IMR-90 (cell line): ENCODE measurements at regions not wholly inside any gene's neighbourhood (a gene's known extent, or its start where the extent isn't known, plus 50 kb on each side); places are given as distances from the start of the nearest gene placed in this dataset.

ENCODE experiments used
- ATAC-seq: fragments of 200-7000 bp; cut with Tn5 transposase; 2 replicates; pipeline ENCODE4 v1.9.1; 2020; ENCODE audit warnings: low read depth, mild to moderate bottlenecking, moderate library complexity
- BruUV-seq: library from RNA; stranded (reverse); fragments of 400-500 nt; replicated peaks from 2 replicates; lab custom pipeline; 2021; lab: Mats Ljungman, UMichigan
- CTCF ChIA-PET: fragments of 300-600 bp; formaldehyde crosslinking; extraction: SDS; loops from one replicate; lab custom pipeline; 2021; ENCODE audit warnings: antibody characterized with exemption; lab: Yijun Ruan, JAX
- POLR2A ChIA-PET: fragments of 300-600 bp; sonication (Branson Sonifier 250); formaldehyde crosslinking; loops from one replicate; lab custom pipeline; 2022; ENCODE audit warnings: antibody characterized with exemption; ENCODE audit not compliant: unreplicated experiment; lab: Charles Lee
- DNase-seq: peaks from one replicate; pipeline ENCODE4 v3.0.0; 2013
- H2AFZ ChIP-seq: replicated peaks from 2 replicates; pipeline ENCODE3; 2013; ENCODE audit warnings: low read length, mild to moderate bottlenecking; ENCODE audit not compliant: poor library complexity
- H2AK5ac ChIP-seq: 2 replicates; pipeline ENCODE4 v1.6.1; 2013; ENCODE audit warnings: low read depth, low read length, inconsistent platforms
- H2AK9ac ChIP-seq: replicated peaks from 2 replicates; pipeline ENCODE3; 2013; ENCODE audit warnings: mild to moderate bottlenecking, low read depth, low read length, moderate library complexity; ENCODE audit not compliant: poor library complexity
- H2BK120ac ChIP-seq: 2 replicates; pipeline ENCODE4 v1.6.1; 2013; ENCODE audit warnings: low read depth, low read length, inconsistent platforms
- H2BK15ac ChIP-seq: 3 replicates; pipeline ENCODE4 v1.6.1; 2013; ENCODE audit warnings: low read depth, low read length, inconsistent platforms
- H2BK20ac ChIP-seq: 2 replicates; pipeline ENCODE4 v1.6.1; 2013; ENCODE audit warnings: low read depth, mild to moderate bottlenecking, inconsistent platforms, low read length, moderate library complexity
- H2BK5ac ChIP-seq: 2 replicates; pipeline ENCODE4 v1.6.1; 2013; ENCODE audit warnings: mild to moderate bottlenecking, low read depth, low read length, inconsistent platforms; ENCODE audit not compliant: poor library complexity, severe bottlenecking
- H3K14ac ChIP-seq: replicated peaks from 2 replicates; pipeline ENCODE4 v1.6.1; 2013; ENCODE audit warnings: low read depth, low read length, inconsistent platforms
- H3K18ac ChIP-seq: 2 replicates; pipeline ENCODE4 v1.6.1; 2013; ENCODE audit warnings: low read depth, low read length, control low read depth
- H3K23ac ChIP-seq: 2 replicates; pipeline ENCODE4 v1.6.1; 2013; ENCODE audit warnings: low read depth, low read length, inconsistent platforms
- H3K27ac ChIP-seq: 2 replicates; pipeline ENCODE4 v1.5.1; 2013; ENCODE audit warnings: mild to moderate bottlenecking, control low read depth, low read length; ENCODE audit not compliant: insufficient read depth
- H3K27me3 ChIP-seq: 2 replicates; pipeline ENCODE4 v1.6.1; 2013; ENCODE audit warnings: low read length; ENCODE audit not compliant: control insufficient read depth, insufficient read depth
- H3K36me3 ChIP-seq: 2 replicates; pipeline ENCODE4 v1.6.1; 2013; ENCODE audit warnings: low read length, mixed read lengths; ENCODE audit not compliant: control insufficient read depth, insufficient read depth
- H3K4ac ChIP-seq: 2 replicates; pipeline ENCODE4 v1.6.1; 2013; ENCODE audit warnings: low read depth, low read length, inconsistent platforms
- H3K4me1 ChIP-seq: 2 replicates; pipeline ENCODE4 v1.6.1; 2013; ENCODE audit warnings: low read length, mixed read lengths; ENCODE audit not compliant: control insufficient read depth, insufficient read depth
- H3K4me2 ChIP-seq: 2 replicates; pipeline ENCODE4 v1.6.1; 2013; ENCODE audit warnings: low read depth, mild to moderate bottlenecking, control low read depth, low read length, moderate library complexity
- H3K4me3 ChIP-seq: 2 replicates; pipeline ENCODE4 v1.5.1; 2013; ENCODE audit warnings: low read depth, mild to moderate bottlenecking, control low read depth, low read length, moderate library complexity; ENCODE audit not compliant: insufficient read depth
- H3K56ac ChIP-seq: 2 replicates; pipeline ENCODE4 v1.6.1; 2013; ENCODE audit warnings: low read length, inconsistent platforms; ENCODE audit not compliant: insufficient read depth; ENCODE audit errors: extremely low read depth
- H3K79me1 ChIP-seq, 2 experiments: 2 replicates each; pipeline ENCODE4 v1.6.1; 2013; ENCODE audit warnings: low read length in 2 of 2, inconsistent platforms in 1 of 2, low read depth in 1 of 2
- H3K9ac ChIP-seq: 2 replicates; pipeline ENCODE4 v1.6.1; 2013; ENCODE audit warnings: low read depth, low read length, control low read depth
- H3K9me1 ChIP-seq: 2 replicates; pipeline ENCODE4 v1.6.1; 2013; ENCODE audit warnings: low read length, inconsistent platforms; ENCODE audit not compliant: insufficient read depth
- H3K9me3 ChIP-seq: 2 replicates; pipeline ENCODE4 v1.6.1; 2013; ENCODE audit warnings: low read length; ENCODE audit not compliant: control insufficient read depth, insufficient read depth
- H4K20me1 ChIP-seq: 2 replicates; pipeline ENCODE4 v1.6.1; 2013; ENCODE audit warnings: low read length, inconsistent platforms; ENCODE audit not compliant: insufficient read depth
- H4K5ac ChIP-seq: 2 replicates; pipeline ENCODE4 v1.6.1; 2013; ENCODE audit warnings: mild to moderate bottlenecking, low read depth, low read length, control low read depth
- H4K8ac ChIP-seq, 2 experiments: 2 replicates each; pipeline ENCODE4 v1.6.1; 2013; ENCODE audit warnings: low read depth in 2 of 2, low read length in 2 of 2, control low read depth in 1 of 2, inconsistent platforms in 1 of 2
- H4K91ac ChIP-seq: 2 replicates; pipeline ENCODE4 v1.6.1; 2013; ENCODE audit warnings: low read depth, low read length, inconsistent platforms; ENCODE audit not compliant: insufficient read depth
- CEBPB ChIP-seq: IDR thresholded peaks from 2 replicates; pipeline ENCODE4 v1.6.1; 2012; ENCODE audit warnings: low read depth, low read length, improper control_type of control experiment
- WGBS, 2 experiments: methylation state at CpG; one replicate each; pipeline versions ENCODE4 v1.1.5 to v1.1.7; 2013; ENCODE audit warnings: missing lambda C conversion rate in 2 of 2; ENCODE audit not compliant: insufficient read length in 1 of 2; ENCODE audit errors: extremely low coverage in 2 of 2; 5-methylcytosine and 5-hydroxymethylcytosine counted together
- dilution Hi-C: fragments of 300-500 bp; cut with HindIII; formaldehyde crosslinking; loops from one replicate; pipeline ENCODE4 v1.14.3; 2018; ENCODE audit warnings: low sequenced_read_pairs; ENCODE audit not compliant: unreplicated experiment
- in situ Hi-C: fragments of 300-500 bp; cut with MboI; formaldehyde crosslinking; loops from 3 replicates; pipeline ENCODE4 v1.14.3; 2019; ENCODE audit warnings: low sequenced_read_pairs, inconsistent platforms, mixed read lengths
- intact Hi-C: fragments of 100-400 bp; cut with micrococcal nuclease; formaldehyde crosslinking; loops from 2 replicates; pipeline ENCODE4 v1.10.0; 2022

DNA sequence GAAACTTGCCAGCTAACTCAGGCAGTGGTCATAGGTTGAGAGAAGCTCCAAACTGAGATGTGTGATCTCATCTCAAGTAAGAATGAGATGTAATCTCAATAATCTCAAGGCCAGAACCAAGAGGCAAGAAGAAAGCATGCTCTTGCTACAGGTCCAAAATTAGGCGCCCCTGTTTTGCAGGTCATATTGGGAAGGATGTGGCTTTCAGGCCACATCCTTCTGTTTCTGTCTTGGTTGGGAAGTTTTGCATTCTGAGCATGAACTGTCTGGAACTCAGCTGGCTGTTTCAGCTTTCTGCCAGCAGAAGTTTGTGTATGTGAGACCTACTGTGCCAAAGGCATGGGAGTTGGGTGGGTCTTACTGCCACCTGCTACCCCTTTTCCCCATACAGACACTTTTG lies 67.5 kb upstream of the MS4A8 start:
- H2BK5ac ChIP-seq = no peak overlapping the region
- ATAC-seq = no peak
- intact Hi-C loops = no loop called here
- H3K9me1 ChIP-seq = no peaks in the 10 kb centered on the region
- BruUV-seq = no TSS peak
- dilution Hi-C loops = no loop called here
- TF ChIP-seq CEBPB = no peak
- CTCF ChIA-PET = no interaction called here
- no peaks in the 10 kb centered on the region for H4K20me1 ChIP-seq
- H3K27me3 ChIP-seq = no peaks in the 10 kb centered on the region
- H2AFZ ChIP-seq = no peak overlapping the region
- H2AK5ac ChIP-seq = no peak overlapping the region
- no peak overlapping the region for H3K4ac ChIP-seq
- POLR2A ChIA-PET = no interaction called here
- peaks cover 4% of the 10 kb centered on the region for H3K9me3 ChIP-seq
- no CpG with 5 or more reads among the region's 1 CpG for WGBS, 2 experiments
- in situ Hi-C loops = no loop called here
- no peak overlapping the region for H4K8ac ChIP-seq
- H4K91ac ChIP-seq = no peak overlapping the region
- H3K23ac ChIP-seq = no peak overlapping the region
- H3K4me3 ChIP-seq = no peak overlapping the region
- H2BK20ac ChIP-seq = no peak overlapping the region
- H3K79me1 ChIP-seq = no peaks in the 10 kb centered on the region
- H3K9ac ChIP-seq = no peak overlapping the region
- H4K5ac ChIP-seq = no peak overlapping the region
- H3K56ac ChIP-seq = no peak overlapping the region
- no peak for DNase-seq
- no peak overlapping the region for H3K18ac ChIP-seq
- H3K4me2 ChIP-seq = no peak overlapping the region
- H2BK15ac ChIP-seq = no peak overlapping the region
- H3K14ac ChIP-seq = no peak overlapping the region
- H2BK120ac ChIP-seq = no peak overlapping the region
- H3K27ac ChIP-seq = no peak overlapping the region
- no peaks in the 10 kb centered on the region for H3K36me3 ChIP-seq
- no peak overlapping the region for H2AK9ac ChIP-seq
- H3K4me1 ChIP-seq = no peaks in the 10 kb centered on the region
